MM.1S (cell line): ENCODE measurements at regions not wholly inside any gene's neighbourhood (a gene's known extent, or its start where the extent isn't known, plus 50 kb on each side); places are given as distances from the start of the nearest gene placed in this dataset.

ENCODE experiments used
- DNase-seq: peaks from one replicate; pipeline ENCODE4 v3.0.0-alpha.2; 2015
- H2AFZ ChIP-seq: fragments of 300-600 bp; sonication (generic); 2 replicates; pipeline ENCODE4 v1.6.0; 2016; ENCODE audit warnings: antibody characterized with exemption, low read length
- H3F3A ChIP-seq: fragments of 300-600 bp; sonication (generic); 2 replicates; pipeline ENCODE4 v1.6.1; 2016; ENCODE audit warnings: mild to moderate bottlenecking, antibody characterized with exemption, low read length, moderate library complexity, mixed read lengths; ENCODE audit not compliant: insufficient read depth
- H3K27ac ChIP-seq: fragments of 300-600 bp; sonication (generic); 2 replicates; pipeline ENCODE4 v1.5.1; 2016; ENCODE audit warnings: mild to moderate bottlenecking, low read length
- H3K27me3 ChIP-seq: fragments of 300-600 bp; sonication (generic); replicated peaks from 2 replicates; pipeline ENCODE4 v1.6.0; 2016; ENCODE audit warnings: low read length; ENCODE audit not compliant: insufficient read depth
- H3K36me3 ChIP-seq: fragments of 300-600 bp; sonication (generic); replicated peaks from 2 replicates; pipeline ENCODE4 v1.6.1; 2016; ENCODE audit warnings: mild to moderate bottlenecking, low read length, mixed read lengths; ENCODE audit not compliant: insufficient read depth
- H3K4me1 ChIP-seq: fragments of 300-600 bp; sonication (generic); 2 replicates; pipeline ENCODE4 v1.6.1; 2016; ENCODE audit warnings: low read length, mixed read lengths
- H3K4me2 ChIP-seq: fragments of 300-600 bp; sonication (generic); 2 replicates; pipeline ENCODE4 v1.6.0; 2016; ENCODE audit warnings: low read depth, low read length
- H3K4me3 ChIP-seq: fragments of 300-600 bp; sonication (generic); 2 replicates; pipeline ENCODE4 v1.5.1; 2016; ENCODE audit warnings: low read length, mixed read lengths
- H3K79me2 ChIP-seq: fragments of 300-600 bp; sonication (generic); 2 replicates; pipeline ENCODE4 v1.6.1; 2016; ENCODE audit warnings: mixed run types, low read length, mixed read lengths
- H3K9ac ChIP-seq: fragments of 300-600 bp; sonication (generic); 2 replicates; pipeline ENCODE4 v1.6.1; 2016; ENCODE audit warnings: low read length, mixed read lengths
- H3K9me2 ChIP-seq: fragments of 300-600 bp; sonication (generic); replicated peaks from 2 replicates; pipeline ENCODE4 v1.6.1; 2016; ENCODE audit warnings: mild to moderate bottlenecking, low read length, mixed read lengths; ENCODE audit not compliant: insufficient read depth
- H3K9me3 ChIP-seq: fragments of 300-600 bp; sonication (generic); replicated peaks from 2 replicates; pipeline ENCODE4 v1.6.1; 2016; ENCODE audit warnings: mild to moderate bottlenecking, low read length, mixed read lengths; ENCODE audit not compliant: insufficient read depth
- H4K20me1 ChIP-seq: fragments of 300-600 bp; sonication (generic); 2 replicates; pipeline ENCODE4 v1.6.1; 2016; ENCODE audit warnings: mild to moderate bottlenecking, low read length, moderate library complexity, mixed read lengths; ENCODE audit not compliant: insufficient read depth
- CTCF ChIP-seq: fragments of 300-600 bp; sonication (generic); IDR thresholded peaks from 2 replicates; pipeline ENCODE4 v1.5.1; 2016; ENCODE audit warnings: antibody characterized with exemption, low read length, mixed read lengths
- EZH2 ChIP-seq: fragments of 300-600 bp; sonication (generic); optimal IDR thresholded peaks from 2 replicates; pipeline ENCODE3; 2017; ENCODE audit warnings: low read depth, mild to moderate bottlenecking, antibody characterized with exemption, low read length, mixed read lengths
- EZH2phosphoT487 ChIP-seq: fragments of 300-600 bp; sonication (generic); IDR thresholded peaks from 2 replicates; pipeline ENCODE4 v1.6.1; 2018; ENCODE audit warnings: antibody characterized with exemption, low read length

- Histone ChIP-seq H3K36me3 (no peaks in the 10 kb centered on the region), H3F3A (no peaks in the 10 kb centered on the region), H3K79me2 (no peaks in the 10 kb centered on the region), H3K9me2 (no peaks in the 10 kb centered on the region), H4K20me1 (no peaks in the 10 kb centered on the region), H3K9me3 (no peaks in the 10 kb centered on the region), H3K9ac (no peak overlapping the region), H3K4me3 (no peak overlapping the region), H3K4me2 (no peak overlapping the region), H2AFZ (no peak overlapping the region), H3K4me1 (no peaks in the 10 kb centered on the region), H3K27ac (no peak overlapping the region), H3K27me3 (no peaks in the 10 kb centered on the region)
- TF ChIP-seq EZH2phosphoT487, result no peak
- TF ChIP-seq EZH2, result no peak
- no peak for TF ChIP-seq CTCF
- no peak for DNase-seq
These were observed 93.9 kb upstream of the JADE1 start for GRCh38 chr4:128715616-128716015.

GRCh38 chr4:128711361-128711760, 98.1 kb upstream of the JADE1 start:
- TF ChIP-seq EZH2 (no peak), EZH2phosphoT487 (no peak), CTCF (no peak)
- Histone ChIP-seq H3K9me2 (no peaks in the 10 kb centered on the region), H4K20me1 (no peaks in the 10 kb centered on the region), H3K4me2 (no peak overlapping the region), H3K9ac (no peak overlapping the region), H3K27ac (no peak overlapping the region), H3K4me1 (no peaks in the 10 kb centered on the region), H3K27me3 (no peaks in the 10 kb centered on the region), H3F3A (no peaks in the 10 kb centered on the region), H3K79me2 (no peaks in the 10 kb centered on the region), H3K36me3 (no peaks in the 10 kb centered on the region), H3K9me3 (no peaks in the 10 kb centered on the region), H2AFZ (no peak overlapping the region), H3K4me3 (no peak overlapping the region)
- no peak for DNase-seq

DNA sequence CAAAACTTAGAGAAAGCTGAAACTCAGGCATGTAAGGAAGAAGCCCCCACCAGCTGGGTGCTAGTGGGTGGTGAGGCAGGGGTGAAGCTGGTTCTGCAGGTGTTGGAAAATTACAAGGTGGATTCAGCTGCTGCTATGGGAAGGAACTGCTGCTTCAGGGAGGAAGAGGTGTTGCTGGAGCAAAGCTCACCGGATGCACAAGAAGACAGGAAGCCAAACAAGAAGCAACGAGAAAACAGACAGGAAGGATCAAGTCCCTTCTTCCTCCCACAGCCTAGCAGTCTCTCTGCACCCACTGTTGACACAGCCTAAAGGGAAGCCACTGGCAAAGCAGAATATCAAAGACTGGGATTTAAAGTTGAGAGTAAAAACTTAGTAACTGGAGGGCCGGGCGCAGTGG, 100.2 kb upstream of the JADE1 start:
- Histone ChIP-seq H4K20me1 (no peaks in the 10 kb centered on the region), H2AFZ (no peak overlapping the region), H3K9ac (no peak overlapping the region), H3K9me3 (no peaks in the 10 kb centered on the region), H3K27me3 (no peaks in the 10 kb centered on the region), H3K4me1 (no peaks in the 10 kb centered on the region), H3K27ac (no peak overlapping the region), H3F3A (no peaks in the 10 kb centered on the region), H3K36me3 (no peaks in the 10 kb centered on the region), H3K79me2 (no peaks in the 10 kb centered on the region), H3K4me2 (no peak overlapping the region), H3K4me3 (no peak overlapping the region), H3K9me2 (no peaks in the 10 kb centered on the region)
- TF ChIP-seq CTCF (no peak), EZH2 (no peak), EZH2phosphoT487 (no peak)
- no peak for DNase-seq
